ENCODE measurements at regions not wholly inside any gene's neighbourhood (a gene's known extent, or its start where the extent isn't known, plus 50 kb on each side); places are given as distances from the start of the nearest gene placed in this dataset.

GRCh38 chr2:224151680-224152310 lies 112.7 kb upstream of the SERPINE2 start (continued):
- no peak for TF ChIP-seq SRF (IDR thresholded peaks at IDR 0.05; ENCODE audit: low read depth, low read length)
- no peak for TF ChIP-seq CEBPB (IDR thresholded peaks at IDR 0.05; ENCODE audit: low read depth, low read length)
